ENCODE measurements at regions not wholly inside any gene's neighbourhood (a gene's known extent, or its start where the extent isn't known, plus 50 kb on each side); places are given as distances from the start of the nearest gene placed in this dataset.

GRCh38 chr13:50677258-50677657 lies 166.2 kb downstream of the DLEU7 start:
- Histone ChIP-seq H3K36me3 (ENCODE audit: control insufficient read depth, insufficient read depth, low read length) (no peaks in the 10 kb centered on the region), H3K9me3 (ENCODE audit: control insufficient read depth, insufficient read depth, low read depth, low read length) (no peaks in the 10 kb centered on the region), H3K4me1 (ENCODE audit: control insufficient read depth, extremely low read depth, insufficient read depth, low read length) (peaks cover 10% of the 10 kb centered on the region), H4K20me1 (ENCODE audit: control insufficient read depth, extremely low read depth, insufficient read depth, low read length) (no peaks in the 10 kb centered on the region), H3K9ac (ENCODE audit: insufficient read depth, low read length) (no peak overlapping the region), H3K27ac (ENCODE audit: insufficient read depth, low read length) (no peak overlapping the region), H3K4me2 (ENCODE audit: extremely low read depth, insufficient read depth, low read length) (no peak overlapping the region), H3K79me2 (ENCODE audit: control insufficient read depth, insufficient read depth, low read length) (no peaks in the 10 kb centered on the region), H2AFZ (ENCODE audit: low read length) (no peak overlapping the region), H3K27me3 (ENCODE audit: control insufficient read depth, insufficient read depth, low read length) (peaks cover 6% of the 10 kb centered on the region), H3K4me3 (replicated peaks in 1 of 4; ENCODE audit: control extremely low read depth in 1 of 4, insufficient read depth in 1 of 4, low read depth in 3 of 4, low read length in 4 of 4) (no peak overlapping the region)
- TF ChIP-seq CTCF (conservative IDR thresholded peaks at IDR 0.05 in 1 of 2, IDR thresholded peaks at IDR 0.05 in 1 of 2; ENCODE audit: low read depth in 1 of 2, low read length in 2 of 2) = no peak
- TF ChIP-seq EZH2 (IDR thresholded peaks at IDR 0.05; ENCODE audit: low read length, missing control alignments) = no peak
- DNase-seq (ENCODE audit: low read depth in 2 of 2) = no peak

DNA sequence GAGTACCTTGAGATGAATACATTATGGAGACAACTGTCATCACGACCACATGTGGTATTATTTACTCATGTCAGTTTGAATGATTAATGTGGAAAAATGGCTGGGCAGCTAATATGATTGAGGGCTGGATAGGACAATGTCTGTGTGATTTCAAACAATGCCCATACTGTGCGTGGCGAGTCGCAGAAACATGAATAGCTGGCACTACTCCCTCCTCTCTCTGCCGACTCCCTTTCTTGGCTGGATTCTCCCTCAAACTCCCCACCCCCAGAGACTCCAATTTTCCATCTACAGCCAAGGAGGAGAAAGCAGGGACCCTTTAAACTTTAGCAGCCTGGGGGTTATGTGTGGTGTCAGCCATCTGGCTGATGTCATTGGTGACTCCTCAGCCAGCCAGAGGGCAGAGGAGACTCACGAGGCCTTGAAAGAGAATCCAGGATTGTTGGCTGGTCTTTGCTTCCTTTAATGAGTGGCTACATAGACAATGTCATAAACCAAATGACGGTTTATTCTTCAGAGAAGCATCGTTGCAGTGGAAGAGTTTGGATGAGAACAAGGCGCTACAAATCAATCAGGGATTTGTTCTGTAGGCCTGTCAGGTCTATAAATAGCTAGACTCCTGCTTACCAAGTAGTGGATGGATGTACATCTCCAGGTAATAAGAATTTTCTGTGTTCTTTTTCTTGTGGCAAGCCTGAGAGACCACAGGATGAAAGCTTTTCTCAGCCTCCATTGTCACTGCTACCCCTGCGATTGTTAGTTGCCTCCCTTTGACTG lies 165.6 kb downstream of the DLEU7 start:
- Histone ChIP-seq H4K20me1 (ENCODE audit: control insufficient read depth, extremely low read depth, insufficient read depth, low read length) (no peaks in the 10 kb centered on the region), H3K27ac (ENCODE audit: insufficient read depth, low read length) (no peak overlapping the region), H3K9me3 (ENCODE audit: control insufficient read depth, insufficient read depth, low read depth, low read length) (no peaks in the 10 kb centered on the region), H3K27me3 (ENCODE audit: control insufficient read depth, insufficient read depth, low read length) (peaks cover 2% of the 10 kb centered on the region), H2AFZ (ENCODE audit: low read length) (no peak overlapping the region), H3K4me2 (ENCODE audit: extremely low read depth, insufficient read depth, low read length) (no peak overlapping the region), H3K79me2 (ENCODE audit: control insufficient read depth, insufficient read depth, low read length) (no peaks in the 10 kb centered on the region), H3K9ac (ENCODE audit: insufficient read depth, low read length) (no peak overlapping the region), H3K4me1 (ENCODE audit: control insufficient read depth, extremely low read depth, insufficient read depth, low read length) (peaks cover 10% of the 10 kb centered on the region), H3K4me3 (replicated peaks in 1 of 4; ENCODE audit: control extremely low read depth in 1 of 4, insufficient read depth in 1 of 4, low read depth in 3 of 4, low read length in 4 of 4) (no peak overlapping the region), H3K36me3 (ENCODE audit: control insufficient read depth, insufficient read depth, low read length) (no peaks in the 10 kb centered on the region)
- DNase-seq (ENCODE audit: low read depth in 2 of 2) = peak in 1 of 2 donors; percentile 72
- no peak for TF ChIP-seq EZH2 (IDR thresholded peaks at IDR 0.05; ENCODE audit: low read length, missing control alignments)
- TF ChIP-seq CTCF (conservative IDR thresholded peaks at IDR 0.05 in 1 of 2, IDR thresholded peaks at IDR 0.05 in 1 of 2; ENCODE audit: low read depth in 1 of 2, low read length in 2 of 2) = no peak

- no peaks in the 10 kb centered on the region for H4K20me1 ChIP-seq (ENCODE audit: control insufficient read depth, extremely low read depth, insufficient read depth, low read length)
- H3K9me3 ChIP-seq (ENCODE audit: control insufficient read depth, insufficient read depth, low read depth, low read length) = no peaks in the 10 kb centered on the region
- no peak overlapping the region for H3K9ac ChIP-seq (ENCODE audit: insufficient read depth, low read length)
- no peaks in the 10 kb centered on the region for H3K27me3 ChIP-seq (ENCODE audit: control insufficient read depth, insufficient read depth, low read length)
- no peak overlapping the region for H3K27ac ChIP-seq (ENCODE audit: insufficient read depth, low read length)
- no peak overlapping the region for H2AFZ ChIP-seq (ENCODE audit: low read length)
- peak overlapping the region; percentile 1 for H3K4me2 ChIP-seq (ENCODE audit: extremely low read depth, insufficient read depth, low read length)
- H3K79me2 ChIP-seq (ENCODE audit: control insufficient read depth, insufficient read depth, low read length) = no peaks in the 10 kb centered on the region
- TF ChIP-seq EZH2 (IDR thresholded peaks at IDR 0.05; ENCODE audit: low read length, missing control alignments) = no peak
- no peak for TF ChIP-seq CTCF (conservative IDR thresholded peaks at IDR 0.05 in 1 of 2, IDR thresholded peaks at IDR 0.05 in 1 of 2; ENCODE audit: low read depth in 1 of 2, low read length in 2 of 2)
- no peak overlapping the region for H3K4me3 ChIP-seq (replicated peaks in 1 of 4; ENCODE audit: control extremely low read depth in 1 of 4, insufficient read depth in 1 of 4, low read depth in 3 of 4, low read length in 4 of 4)
- peak; percentile 39 to 99 for DNase-seq (ENCODE audit: low read depth in 2 of 2)
- peaks cover 10% of the 10 kb centered on the region for H3K4me1 ChIP-seq (ENCODE audit: control insufficient read depth, extremely low read depth, insufficient read depth, low read length)
- H3K36me3 ChIP-seq (ENCODE audit: control insufficient read depth, insufficient read depth, low read length) = no peaks in the 10 kb centered on the region
Observed at GRCh38 chr13:50678464-50679162, 164.9 kb downstream of the DLEU7 start.

Measured in fibroblast of lung (primary cell).